Neural progenitor cell (in vitro differentiated cells): ENCODE measurements at regions not wholly inside any gene's neighbourhood (a gene's known extent, or its start where the extent isn't known, plus 50 kb on each side); places are given as distances from the start of the nearest gene placed in this dataset.
A peak's percentile ranks its signal among the peaks of the same experiment; 100 is the strongest.

Source experiments
- DNase-seq: peaks from one replicate; pipeline ENCODE4 v3.0.0-alpha.2; 2016; ENCODE audit warnings: low spot score
- H2AFZ ChIP-seq: fragments of 200-600 bp; sonication (generic); replicated peaks from 2 replicates; pipeline ENCODE4 v1.6.1; 2016; ENCODE audit warnings: antibody characterized with exemption
- H3F3A ChIP-seq: fragments of 200-600 bp; sonication (generic); 2 replicates; pipeline ENCODE4 v1.6.1; 2016; ENCODE audit warnings: antibody characterized with exemption, low read depth
- H3K27ac ChIP-seq: fragments of 200-600 bp; sonication (generic); 2 replicates; pipeline ENCODE4 v1.5.1; 2016; ENCODE audit warnings: mild to moderate bottlenecking
- H3K27me3 ChIP-seq: fragments of 200-600 bp; sonication (generic); 2 replicates; pipeline ENCODE4 v1.6.1; 2016; ENCODE audit warnings: mild to moderate bottlenecking, moderate library complexity
- H3K36me3 ChIP-seq: fragments of 200-600 bp; sonication (generic); 2 replicates; pipeline ENCODE4 v1.5.1; 2016
- H3K4me1 ChIP-seq: fragments of 200-600 bp; sonication (generic); 2 replicates; pipeline ENCODE4 v1.6.1; 2016; ENCODE audit warnings: mixed run types
- H3K4me2 ChIP-seq: fragments of 200-600 bp; sonication (generic); 2 replicates; pipeline ENCODE4 v1.6.1; 2016
- H3K4me3 ChIP-seq: fragments of 200-600 bp; sonication (generic); 2 replicates; pipeline ENCODE4 v1.5.1; 2016
- H3K79me2 ChIP-seq: fragments of 200-600 bp; sonication (generic); 2 replicates; pipeline ENCODE4 v1.6.1; 2016; ENCODE audit warnings: low read depth
- H3K9ac ChIP-seq: fragments of 200-600 bp; sonication (generic); 2 replicates; pipeline ENCODE4 v1.6.1; 2016
- H3K9me3 ChIP-seq: fragments of 200-600 bp; sonication (generic); 2 replicates; pipeline ENCODE4 v1.5.1; 2016; ENCODE audit warnings: low read depth
- H4K20me1 ChIP-seq: fragments of 200-600 bp; sonication (generic); 2 replicates; pipeline ENCODE4 v1.6.1; 2016; ENCODE audit warnings: low read depth
- H3K27ac Mint-ChIP-seq: 3 replicates; pipeline ENCODE4 v1.8.0; 2021; ENCODE audit warnings: mixed read lengths
- H3K27me3 Mint-ChIP-seq: 2 replicates; pipeline ENCODE4 v1.8.0; 2022; ENCODE audit warnings: low read depth, mild to moderate bottlenecking, inconsistent platforms, moderate library complexity, mixed read lengths; ENCODE audit not compliant: insufficient read depth
- H3K36me3 Mint-ChIP-seq: 3 replicates; pipeline ENCODE4 v1.8.0; 2021; ENCODE audit warnings: mixed read lengths
- H3K4me1 Mint-ChIP-seq: 3 replicates; pipeline ENCODE4 v1.8.0; 2021; ENCODE audit warnings: mixed read lengths
- H3K4me3 Mint-ChIP-seq: 3 replicates; pipeline ENCODE4 v1.8.0; 2021; ENCODE audit warnings: mild to moderate bottlenecking, moderate library complexity, mixed read lengths
- H3K9me3 Mint-ChIP-seq: 3 replicates; pipeline ENCODE4 v1.8.0; 2020; ENCODE audit warnings: mixed read lengths
- EZH2 ChIP-seq: fragments of 200-600 bp; sonication (generic); IDR thresholded peaks from 2 replicates; pipeline ENCODE4 v1.6.1; 2017; ENCODE audit warnings: antibody characterized with exemption, mild to moderate bottlenecking, moderate library complexity
- EZH2phosphoT487 ChIP-seq: fragments of 200-600 bp; sonication (generic); IDR thresholded peaks from 2 replicates; pipeline ENCODE4 v1.6.1; 2017; ENCODE audit warnings: antibody characterized with exemption
- TF ChIP-seq, protein P1 (sequence below): fragments of 200-600 bp; sonication (generic); IDR thresholded peaks from 2 replicates; pipeline ENCODE4 v1.5.1; 2017; ENCODE audit warnings: antibody characterized with exemption, mild to moderate bottlenecking

GRCh38 chr20:34189572-34190163 lies 51.6 kb upstream of the ASIP start:
- Histone ChIP-seq H3K36me3 (no peaks in the 10 kb centered on the region), H3K9ac (no peak overlapping the region), H3K27ac (no peak overlapping the region), H3K27me3 (no peaks in the 10 kb centered on the region), H3K4me2 (no peak overlapping the region), H3K79me2 (no peaks in the 10 kb centered on the region), H3F3A (peaks cover 6% of the 10 kb centered on the region), H3K4me1 (peaks cover 15% of the 10 kb centered on the region), H3K9me3 (no peaks in the 10 kb centered on the region), H3K4me3 (no peak overlapping the region), H2AFZ (no peak overlapping the region), H4K20me1 (no peaks in the 10 kb centered on the region)
- H3K4me3 Mint-ChIP-seq: no peak overlapping the region
- no peaks in the 10 kb centered on the region for H3K9me3 Mint-ChIP-seq
- TF ChIP-seq EZH2phosphoT487: no peak
- no peak for TF ChIP-seq EZH2
- TF ChIP-seq, protein P1, sequence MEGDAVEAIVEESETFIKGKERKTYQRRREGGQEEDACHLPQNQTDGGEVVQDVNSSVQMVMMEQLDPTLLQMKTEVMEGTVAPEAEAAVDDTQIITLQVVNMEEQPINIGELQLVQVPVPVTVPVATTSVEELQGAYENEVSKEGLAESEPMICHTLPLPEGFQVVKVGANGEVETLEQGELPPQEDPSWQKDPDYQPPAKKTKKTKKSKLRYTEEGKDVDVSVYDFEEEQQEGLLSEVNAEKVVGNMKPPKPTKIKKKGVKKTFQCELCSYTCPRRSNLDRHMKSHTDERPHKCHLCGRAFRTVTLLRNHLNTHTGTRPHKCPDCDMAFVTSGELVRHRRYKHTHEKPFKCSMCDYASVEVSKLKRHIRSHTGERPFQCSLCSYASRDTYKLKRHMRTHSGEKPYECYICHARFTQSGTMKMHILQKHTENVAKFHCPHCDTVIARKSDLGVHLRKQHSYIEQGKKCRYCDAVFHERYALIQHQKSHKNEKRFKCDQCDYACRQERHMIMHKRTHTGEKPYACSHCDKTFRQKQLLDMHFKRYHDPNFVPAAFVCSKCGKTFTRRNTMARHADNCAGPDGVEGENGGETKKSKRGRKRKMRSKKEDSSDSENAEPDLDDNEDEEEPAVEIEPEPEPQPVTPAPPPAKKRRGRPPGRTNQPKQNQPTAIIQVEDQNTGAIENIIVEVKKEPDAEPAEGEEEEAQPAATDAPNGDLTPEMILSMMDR: no peak
- H3K4me1 Mint-ChIP-seq: peaks cover 38% of the 10 kb centered on the region
- no peaks in the 10 kb centered on the region for H3K36me3 Mint-ChIP-seq
- peaks cover 2% of the 10 kb centered on the region for H3K27me3 Mint-ChIP-seq
- no peak for DNase-seq
- no peak overlapping the region for H3K27ac Mint-ChIP-seq

- H3K4me1 ChIP-seq: peaks cover 21% of the 10 kb centered on the region
- no peaks in the 10 kb centered on the region for H3K79me2 ChIP-seq
- H3K27me3 Mint-ChIP-seq: peaks cover 2% of the 10 kb centered on the region
- H3K27ac Mint-ChIP-seq: no peak overlapping the region
- DNase-seq: no peak
- H4K20me1 ChIP-seq: no peaks in the 10 kb centered on the region
- no peak for TF ChIP-seq EZH2
- H3K4me3 Mint-ChIP-seq: no peak overlapping the region
- H3K9me3 Mint-ChIP-seq: no peaks in the 10 kb centered on the region
- no peak overlapping the region for H3K4me3 ChIP-seq
- peaks cover 6% of the 10 kb centered on the region for H3F3A ChIP-seq
- H3K36me3 ChIP-seq: no peaks in the 10 kb centered on the region
- no peaks in the 10 kb centered on the region for H3K36me3 Mint-ChIP-seq
- no peak overlapping the region for H3K4me2 ChIP-seq
- no peaks in the 10 kb centered on the region for H3K9me3 ChIP-seq
- no peak overlapping the region for H3K27ac ChIP-seq
- H2AFZ ChIP-seq: no peak overlapping the region
- no peak overlapping the region for H3K9ac ChIP-seq
- no peaks in the 10 kb centered on the region for H3K27me3 ChIP-seq
- H3K4me1 Mint-ChIP-seq: peaks cover 44% of the 10 kb centered on the region
Observed at GRCh38 chr20:34190262-34190661, 51.0 kb upstream of the ASIP start.

GRCh38 chr20:34190679-34191090 lies 50.5 kb upstream of the ASIP start:
- no peak for TF ChIP-seq EZH2
- TF ChIP-seq EZH2phosphoT487: no peak
- TF ChIP-seq, protein P1: peak; percentile 91
- no peak overlapping the region for H3K27ac Mint-ChIP-seq
- Histone ChIP-seq H3K27me3 (no peaks in the 10 kb centered on the region), H3F3A (peaks cover 6% of the 10 kb centered on the region), H3K27ac (no peak overlapping the region), H2AFZ (peak overlapping the region; percentile 75), H3K79me2 (no peaks in the 10 kb centered on the region), H3K4me2 (no peak overlapping the region), H3K9ac (no peak overlapping the region), H4K20me1 (no peaks in the 10 kb centered on the region), H3K36me3 (no peaks in the 10 kb centered on the region), H3K4me1 (peaks cover 25% of the 10 kb centered on the region), H3K9me3 (no peaks in the 10 kb centered on the region), H3K4me3 (no peak overlapping the region)
- H3K27me3 Mint-ChIP-seq: peaks cover 2% of the 10 kb centered on the region
- peak; percentile 89 for DNase-seq
- no peaks in the 10 kb centered on the region for H3K36me3 Mint-ChIP-seq
- peaks cover 45% of the 10 kb centered on the region for H3K4me1 Mint-ChIP-seq
- no peaks in the 10 kb centered on the region for H3K9me3 Mint-ChIP-seq
- H3K4me3 Mint-ChIP-seq: no peak overlapping the region
